Karpas-422 (cell line): ENCODE measurements at regions not wholly inside any gene's neighbourhood (a gene's known extent, or its start where the extent isn't known, plus 50 kb on each side); places are given as distances from the start of the nearest gene placed in this dataset.
"Not testable (repeated sequence)": the region's sequence is repeated elsewhere in the genome, so short reads cannot be mapped to it uniquely, and the experiment has no call there.

Experiments used
- DNase-seq: peaks from one replicate; pipeline ENCODE4 v3.0.0-alpha.2; 2015
- H2AFZ ChIP-seq: fragments of 200-600 bp; sonication (generic); 2 replicates; pipeline ENCODE4 v1.6.1; 2014; ENCODE audit warnings: antibody characterized with exemption, low read length, mixed read lengths
- H3K27ac ChIP-seq: fragments of 200-600 bp; sonication (generic); 2 replicates; pipeline ENCODE4 v1.5.1; 2014; ENCODE audit warnings: mild to moderate bottlenecking, low read length, moderate library complexity
- H3K27me3 ChIP-seq: fragments of 200-600 bp; sonication (generic); 2 replicates; pipeline ENCODE4 v1.6.1; 2014; ENCODE audit warnings: low read length, mixed read lengths
- H3K36me3 ChIP-seq: fragments of 200-600 bp; sonication (generic); 2 replicates; pipeline ENCODE4 v1.6.1; 2014; ENCODE audit warnings: low read length, mixed read lengths; ENCODE audit not compliant: insufficient read depth
- H3K4me1 ChIP-seq: fragments of 200-600 bp; sonication (generic); 2 replicates; pipeline ENCODE4 v1.6.1; 2014; ENCODE audit warnings: mild to moderate bottlenecking, low read length, mixed read lengths
- H3K4me2 ChIP-seq: fragments of 200-600 bp; sonication (generic); 2 replicates; pipeline ENCODE4 v1.6.1; 2014; ENCODE audit warnings: low read length, low read depth, mild to moderate bottlenecking; ENCODE audit not compliant: poor library complexity, severe bottlenecking
- H3K4me3 ChIP-seq: fragments of 200-600 bp; sonication (generic); 2 replicates; pipeline ENCODE4 v1.5.1; 2014; ENCODE audit warnings: mild to moderate bottlenecking, antibody characterized with exemption, low read length, mixed read lengths
- H3K79me2 ChIP-seq: fragments of 200-600 bp; sonication (generic); 2 replicates; pipeline ENCODE4 v1.6.1; 2014; ENCODE audit warnings: mild to moderate bottlenecking, low read length, mixed read lengths
- H3K9ac ChIP-seq: fragments of 200-600 bp; sonication (generic); 2 replicates; pipeline ENCODE4 v1.6.0; 2014; ENCODE audit warnings: low read length
- H3K9me2 ChIP-seq: fragments of 200-600 bp; sonication (generic), shearing (Covaris generic); replicated peaks from 2 replicates; pipeline ENCODE4 v1.6.0; 2014; ENCODE audit warnings: mild to moderate bottlenecking, low read length, moderate library complexity; ENCODE audit not compliant: insufficient read depth
- H3K9me3 ChIP-seq: fragments of 300-700, 200-600 bp; sonication (generic); 2 replicates; pipeline ENCODE4 v1.6.1; 2014; ENCODE audit warnings: low read length, mixed read lengths
- H4K20me1 ChIP-seq: fragments of 200-600 bp; sonication (generic); 2 replicates; pipeline ENCODE4 v1.6.1; 2014; ENCODE audit warnings: mild to moderate bottlenecking, antibody characterized with exemption, low read length, low read depth; ENCODE audit not compliant: insufficient read depth

DNA sequence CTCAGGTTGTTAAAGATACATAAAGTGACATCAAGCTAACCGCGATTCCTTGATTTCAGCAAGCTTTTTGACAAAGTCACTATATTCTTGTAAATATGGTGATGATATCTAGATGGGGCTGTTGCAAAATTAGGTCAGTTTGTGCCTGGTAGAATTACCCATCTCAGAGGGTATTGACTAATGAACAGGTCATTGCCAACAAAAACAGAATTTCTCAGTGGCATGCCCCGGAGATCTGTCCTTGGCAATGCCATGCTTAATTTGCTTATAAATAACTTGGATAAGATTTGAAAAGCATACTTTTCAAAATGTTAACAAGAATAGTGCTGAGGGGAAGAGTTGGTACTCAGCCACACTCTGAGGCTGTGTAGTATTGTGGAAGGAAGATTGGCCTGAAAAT is 783.3 kb upstream of the SEMA6A start:
- Histone ChIP-seq H3K4me2 (no peak overlapping the region), H4K20me1 (no peaks in the 10 kb centered on the region), H2AFZ (no peak overlapping the region), H3K9me3 (no peaks in the 10 kb centered on the region), H3K36me3 (no peaks in the 10 kb centered on the region), H3K4me1 (no peaks in the 10 kb centered on the region), H3K4me3 (no peak overlapping the region), H3K9me2 (no peaks in the 10 kb centered on the region), H3K27ac (no peak overlapping the region), H3K9ac (no peak overlapping the region), H3K79me2 (no peaks in the 10 kb centered on the region), H3K27me3 (no peaks in the 10 kb centered on the region)
- no peak for DNase-seq

DNA sequence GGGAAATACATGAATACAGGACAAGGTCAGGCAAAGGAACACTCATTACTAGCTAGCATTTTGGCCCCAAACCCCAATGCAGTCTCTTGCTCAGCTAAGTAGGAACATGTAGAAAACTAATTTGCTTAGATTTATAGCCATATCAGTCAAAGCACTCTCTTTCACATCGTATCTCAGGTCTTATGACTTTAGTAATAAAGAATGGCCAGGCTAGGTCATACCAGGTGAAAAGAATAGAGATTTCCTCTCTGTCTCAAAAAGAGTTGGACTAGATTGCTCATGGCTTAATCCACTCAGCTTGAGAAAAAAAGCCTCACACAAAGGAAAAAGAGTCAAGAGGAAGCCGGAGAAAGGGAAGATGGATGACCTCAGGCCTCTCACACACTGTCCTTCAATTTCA is 772.7 kb upstream of the SEMA6A start:
- no peaks in the 10 kb centered on the region for H3K36me3 ChIP-seq
- H3K9me3 ChIP-seq, result no peaks in the 10 kb centered on the region
- H3K27me3 ChIP-seq, result no peaks in the 10 kb centered on the region
- H3K4me1 ChIP-seq, result no peaks in the 10 kb centered on the region
- H2AFZ ChIP-seq, result no peak overlapping the region
- H3K27ac ChIP-seq, result no peak overlapping the region
- H3K9me2 ChIP-seq, result no peaks in the 10 kb centered on the region
- no peak overlapping the region for H3K4me3 ChIP-seq
- H3K79me2 ChIP-seq, result no peaks in the 10 kb centered on the region
- no peak overlapping the region for H3K9ac ChIP-seq
- H4K20me1 ChIP-seq, result no peaks in the 10 kb centered on the region
- H3K4me2 ChIP-seq, result no peak overlapping the region
- no peak for DNase-seq

DNA sequence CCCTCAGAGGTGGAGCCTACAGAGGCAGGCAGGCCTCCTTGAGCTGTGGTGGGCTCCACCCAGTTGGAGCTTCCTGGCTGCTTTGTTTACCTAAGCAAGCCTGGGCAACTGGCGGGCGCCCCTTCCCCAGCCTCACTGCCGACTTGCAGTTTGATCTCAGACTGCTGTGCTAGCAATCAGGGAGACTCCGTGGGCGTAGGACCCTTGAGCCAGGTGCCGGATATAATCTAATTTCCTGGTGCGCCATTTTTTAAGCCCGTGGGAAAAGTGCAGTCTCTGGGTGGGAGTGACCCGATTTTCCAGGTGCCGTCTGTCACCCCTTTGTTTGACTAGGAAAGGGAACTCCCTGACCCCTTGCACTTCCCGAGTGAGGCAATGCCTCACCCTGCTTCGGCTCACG is 769.1 kb upstream of the SEMA6A start:
- H3K27ac ChIP-seq, H3K27me3 ChIP-seq, DNase-seq, H4K20me1 ChIP-seq, H3K79me2 ChIP-seq, H2AFZ ChIP-seq, H3K9ac ChIP-seq, H3K4me2 ChIP-seq, H3K4me3 ChIP-seq, H3K9me3 ChIP-seq, H3K4me1 ChIP-seq, H3K36me3 ChIP-seq, H3K9me2 ChIP-seq: not testable (repeated sequence)

DNA sequence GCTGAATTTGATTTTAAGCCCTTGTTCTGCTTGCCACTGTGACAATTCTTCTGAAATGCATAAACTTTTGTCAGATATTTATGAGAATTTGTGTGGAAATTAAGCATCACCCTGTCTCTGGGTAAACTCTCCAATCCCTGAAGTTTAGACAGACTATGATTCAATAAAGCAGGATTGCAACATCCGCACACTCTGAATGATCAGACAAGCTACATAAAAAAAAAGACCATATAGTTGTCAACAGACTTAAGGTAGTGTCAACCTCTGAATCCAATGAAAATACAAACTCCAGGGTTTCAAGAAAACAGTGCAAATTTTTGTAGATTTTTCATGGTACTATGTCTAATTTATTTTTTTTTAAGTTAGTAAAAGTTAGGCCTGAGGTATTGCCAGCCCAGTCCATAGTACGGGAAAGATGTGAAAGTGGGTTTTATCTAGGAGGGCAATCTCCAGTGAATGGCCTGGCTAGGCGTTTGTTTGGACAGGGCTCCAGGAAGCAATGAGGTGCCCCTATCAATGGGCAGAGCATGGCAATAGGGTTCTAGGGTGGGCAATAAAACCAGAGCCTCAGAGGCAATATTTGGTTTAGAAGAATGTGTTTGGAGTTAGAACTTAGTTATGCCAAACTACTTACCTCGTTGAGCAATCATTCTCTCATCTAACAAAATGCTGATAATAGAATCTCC is 762.6 kb upstream of the SEMA6A start:
- Histone ChIP-seq H3K4me3 (no peak overlapping the region), H3K9ac (no peak overlapping the region), H3K9me2 (no peaks in the 10 kb centered on the region), H3K27ac (no peak overlapping the region), H3K4me1 (no peaks in the 10 kb centered on the region), H4K20me1 (no peaks in the 10 kb centered on the region), H2AFZ (no peak overlapping the region), H3K27me3 (no peaks in the 10 kb centered on the region), H3K9me3 (no peaks in the 10 kb centered on the region), H3K36me3 (no peaks in the 10 kb centered on the region), H3K4me2 (no peak overlapping the region), H3K79me2 (no peaks in the 10 kb centered on the region)
- no peak for DNase-seq

DNA sequence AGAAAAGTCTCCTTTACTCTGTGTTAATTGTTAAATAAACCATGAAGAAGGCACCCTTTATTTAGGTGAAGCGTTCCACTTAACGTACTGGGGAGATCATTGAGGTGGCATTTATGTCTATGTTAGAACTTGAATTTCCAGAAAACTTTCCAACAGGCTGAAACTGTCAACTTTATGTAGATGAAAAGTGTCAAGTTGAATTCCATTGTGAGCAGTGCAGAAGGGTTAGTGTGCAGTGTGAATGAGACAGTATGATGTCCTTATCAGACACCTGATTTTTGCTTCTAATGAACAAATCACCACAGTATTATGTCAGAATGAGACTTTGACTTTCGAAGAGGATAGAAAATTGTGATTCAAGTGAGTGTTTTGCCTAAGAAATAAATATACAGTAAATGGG is 761.6 kb upstream of the SEMA6A start:
- Histone ChIP-seq H3K4me3 (no peak overlapping the region), H3K4me1 (no peaks in the 10 kb centered on the region), H3K9me3 (no peaks in the 10 kb centered on the region), H3K27me3 (no peaks in the 10 kb centered on the region), H3K36me3 (no peaks in the 10 kb centered on the region), H3K27ac (no peak overlapping the region), H4K20me1 (no peaks in the 10 kb centered on the region), H2AFZ (no peak overlapping the region), H3K9me2 (no peaks in the 10 kb centered on the region), H3K79me2 (no peaks in the 10 kb centered on the region), H3K4me2 (no peak overlapping the region), H3K9ac (no peak overlapping the region)
- no peak for DNase-seq

DNA sequence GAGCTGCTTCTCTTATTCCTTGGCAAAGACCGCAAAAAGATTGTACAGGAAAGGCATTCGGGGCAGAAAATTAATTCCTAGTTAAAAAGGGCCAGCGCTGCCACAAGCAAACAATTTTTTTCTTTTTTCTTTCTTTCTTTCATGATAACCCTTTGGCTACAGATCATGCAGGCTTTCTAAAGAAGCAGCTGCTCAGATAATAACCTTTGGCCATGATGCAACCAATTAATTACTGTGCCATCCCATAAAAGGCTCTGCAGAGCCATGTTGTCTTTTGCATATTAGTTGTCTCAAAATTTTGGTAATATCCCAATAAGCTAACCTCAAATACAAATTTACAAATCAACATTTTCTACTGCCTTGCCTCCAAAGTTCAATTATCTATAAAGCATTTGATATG is 758.4 kb upstream of the SEMA6A start:
- Histone ChIP-seq H3K4me3 (no peak overlapping the region), H3K9ac (no peak overlapping the region), H3K27me3 (no peaks in the 10 kb centered on the region), H3K79me2 (no peaks in the 10 kb centered on the region), H3K4me1 (no peaks in the 10 kb centered on the region), H3K9me2 (no peaks in the 10 kb centered on the region), H3K9me3 (no peaks in the 10 kb centered on the region), H3K36me3 (no peaks in the 10 kb centered on the region), H2AFZ (no peak overlapping the region), H3K27ac (no peak overlapping the region), H4K20me1 (no peaks in the 10 kb centered on the region), H3K4me2 (no peak overlapping the region)
- no peak for DNase-seq

DNA sequence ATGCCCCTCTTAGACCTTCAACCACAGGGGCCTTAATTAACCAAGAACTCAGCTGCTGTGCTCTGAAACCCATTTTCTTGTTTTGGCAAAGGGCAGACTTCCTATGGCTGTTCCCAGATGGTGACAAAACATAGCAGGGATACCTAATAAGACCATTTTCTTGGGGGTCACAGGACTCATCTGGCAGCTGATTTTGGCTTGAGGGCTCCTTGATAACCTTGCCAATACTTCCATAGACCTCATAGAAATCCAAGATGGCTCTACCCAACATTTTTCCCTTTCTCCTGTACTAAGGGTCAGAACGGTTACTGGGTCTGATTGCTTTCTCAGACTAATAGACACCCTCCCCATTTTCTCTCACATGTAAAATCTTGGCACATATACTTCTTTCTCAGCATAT is 757.7 kb upstream of the SEMA6A start:
- no peaks in the 10 kb centered on the region for H3K9me3 ChIP-seq
- H3K9me2 ChIP-seq, result no peaks in the 10 kb centered on the region
- H4K20me1 ChIP-seq, result no peaks in the 10 kb centered on the region

DNA sequence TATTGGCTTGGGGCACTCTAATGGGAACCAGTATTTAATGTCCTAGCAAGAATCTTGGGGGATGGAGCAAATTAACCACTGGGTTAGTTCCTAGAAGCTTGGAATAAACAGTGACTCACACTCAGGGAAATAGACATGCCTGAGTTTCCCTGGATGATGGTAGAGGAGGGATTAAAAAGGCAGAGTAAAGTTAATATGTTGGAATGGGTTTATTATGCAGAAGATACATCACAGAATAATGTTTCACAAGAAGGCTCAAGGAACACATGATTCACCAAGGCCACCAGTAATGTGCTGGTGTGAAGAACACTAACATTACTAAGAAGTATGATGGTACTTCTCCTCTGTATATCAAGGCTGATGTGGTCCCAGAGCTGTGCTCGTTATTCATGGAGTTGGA is 752.9 kb upstream of the SEMA6A start:
- no peaks in the 10 kb centered on the region for H3K9me2 ChIP-seq

More for the DNA sequence above, 757.7 kb upstream of the SEMA6A start:
- no peaks in the 10 kb centered on the region for H3K27me3 ChIP-seq
- no peak overlapping the region for H2AFZ ChIP-seq
- no peak for DNase-seq
- H3K4me2 ChIP-seq, result no peak overlapping the region
- H3K79me2 ChIP-seq, result no peaks in the 10 kb centered on the region
- H3K4me1 ChIP-seq, result no peaks in the 10 kb centered on the region
- no peak overlapping the region for H3K27ac ChIP-seq
- no peaks in the 10 kb centered on the region for H3K36me3 ChIP-seq
- no peak overlapping the region for H3K4me3 ChIP-seq
- no peak overlapping the region for H3K9ac ChIP-seq

DNA sequence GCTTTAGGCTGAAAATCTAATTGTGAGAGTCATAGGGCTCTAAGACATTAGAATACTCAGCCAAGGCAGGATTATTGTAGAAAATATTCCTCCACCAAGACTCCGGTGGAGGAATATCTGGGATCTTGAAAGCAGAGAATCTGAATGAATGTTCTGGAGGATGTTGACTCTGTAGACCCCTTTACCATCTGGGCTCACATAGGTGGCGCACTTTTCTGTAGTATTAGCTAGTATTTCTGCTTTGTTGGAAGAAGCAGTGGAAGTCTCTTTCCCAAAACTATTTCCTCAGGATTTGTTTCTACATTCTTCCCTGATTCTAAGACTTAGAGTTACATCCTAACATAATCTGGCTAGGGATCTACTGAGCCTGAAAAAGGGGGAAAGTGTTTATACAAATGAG is 752.4 kb upstream of the SEMA6A start:
- Histone ChIP-seq H3K9me3 (no peaks in the 10 kb centered on the region), H2AFZ (no peak overlapping the region), H3K4me1 (no peaks in the 10 kb centered on the region), H3K9me2 (no peaks in the 10 kb centered on the region), H3K36me3 (no peaks in the 10 kb centered on the region), H4K20me1 (no peaks in the 10 kb centered on the region), H3K79me2 (no peaks in the 10 kb centered on the region), H3K4me2 (no peak overlapping the region), H3K27ac (no peak overlapping the region), H3K9ac (no peak overlapping the region), H3K27me3 (no peaks in the 10 kb centered on the region), H3K4me3 (no peak overlapping the region)
- no peak for DNase-seq

More for the DNA sequence above, 752.9 kb upstream of the SEMA6A start:
- H4K20me1 ChIP-seq, result no peaks in the 10 kb centered on the region
- no peak overlapping the region for H3K9ac ChIP-seq
- H3K4me1 ChIP-seq, result no peaks in the 10 kb centered on the region
- H3K9me3 ChIP-seq, result no peaks in the 10 kb centered on the region
- H2AFZ ChIP-seq, result no peak overlapping the region
- H3K79me2 ChIP-seq, result no peaks in the 10 kb centered on the region
- no peak overlapping the region for H3K27ac ChIP-seq
- no peak overlapping the region for H3K4me3 ChIP-seq
- no peak for DNase-seq
- no peaks in the 10 kb centered on the region for H3K27me3 ChIP-seq
- H3K4me2 ChIP-seq, result no peak overlapping the region
- H3K36me3 ChIP-seq, result no peaks in the 10 kb centered on the region
